Ovary (tissue), 3 donors: ENCODE measurements at regions not wholly inside any gene's neighbourhood (a gene's known extent, or its start where the extent isn't known, plus 50 kb on each side); places are given as distances from the start of the nearest gene placed in this dataset.

Source experiments
- CTCF ChIP-seq, 3 donors: fragments of 450-650 bp in 2 of 3; fragments of 200-600 bp in 1 of 3; IDR thresholded peaks; one replicate each; pipeline versions ENCODE4 v1.5.1 to v1.8.0; 2016 to 2022; ENCODE audit warnings: antibody characterized with exemption in 3 of 3, mild to moderate bottlenecking in 1 of 3
- EP300 ChIP-seq: sonication (generic); formaldehyde crosslinking; IDR thresholded peaks from one replicate; pipeline ENCODE4 v1.6.1; 2017; ENCODE audit warnings: antibody characterized with exemption
- POLR2A ChIP-seq: fragments of 450-650 bp; IDR thresholded peaks from one replicate; pipeline ENCODE4 v1.6.1; 2017; ENCODE audit warnings: antibody characterized with exemption, mild to moderate bottlenecking, moderate library complexity
- donor health status: DM: no; HTN: no; CAD: no.

- TF ChIP-seq CTCF (IDR thresholded peaks at IDR 0.05) = no peak
- TF ChIP-seq POLR2A = no peak
- TF ChIP-seq EP300 = no peak
Measured at GRCh38 chr20:50320005-50320900, 129.6 kb downstream of the CEBPB start.
